LNCAP (cell line): ENCODE measurements at regions not wholly inside any gene's neighbourhood (a gene's known extent, or its start where the extent isn't known, plus 50 kb on each side); places are given as distances from the start of the nearest gene placed in this dataset.

ENCODE experiments used
- TF ChIP-seq, protein P1 (sequence below): fragments of 450-650 bp; IDR thresholded peaks from 2 replicates; pipeline ENCODE4 v1.5.1; 2017; ENCODE audit warnings: mild to moderate bottlenecking

DNA sequence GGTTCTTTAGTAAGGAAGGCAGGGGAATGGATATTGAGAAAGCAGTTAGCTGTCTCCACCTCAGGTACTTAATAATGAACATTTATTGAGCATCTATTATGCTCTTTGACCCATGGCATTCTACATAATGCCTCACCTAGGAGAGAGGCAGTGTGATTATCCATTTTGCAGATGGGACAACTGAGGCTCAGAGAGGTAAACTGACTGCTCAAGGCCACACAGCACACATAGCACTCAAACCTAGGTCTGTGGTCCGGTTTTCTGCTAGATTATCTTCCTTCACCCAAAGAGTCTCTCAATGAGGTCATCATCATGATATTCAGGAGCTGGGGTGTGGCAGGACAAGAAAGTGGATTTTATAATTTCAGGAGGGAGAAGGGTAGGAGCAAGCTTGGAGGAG, 199.1 kb upstream of the LHX5 start:
- TF ChIP-seq, protein P1, sequence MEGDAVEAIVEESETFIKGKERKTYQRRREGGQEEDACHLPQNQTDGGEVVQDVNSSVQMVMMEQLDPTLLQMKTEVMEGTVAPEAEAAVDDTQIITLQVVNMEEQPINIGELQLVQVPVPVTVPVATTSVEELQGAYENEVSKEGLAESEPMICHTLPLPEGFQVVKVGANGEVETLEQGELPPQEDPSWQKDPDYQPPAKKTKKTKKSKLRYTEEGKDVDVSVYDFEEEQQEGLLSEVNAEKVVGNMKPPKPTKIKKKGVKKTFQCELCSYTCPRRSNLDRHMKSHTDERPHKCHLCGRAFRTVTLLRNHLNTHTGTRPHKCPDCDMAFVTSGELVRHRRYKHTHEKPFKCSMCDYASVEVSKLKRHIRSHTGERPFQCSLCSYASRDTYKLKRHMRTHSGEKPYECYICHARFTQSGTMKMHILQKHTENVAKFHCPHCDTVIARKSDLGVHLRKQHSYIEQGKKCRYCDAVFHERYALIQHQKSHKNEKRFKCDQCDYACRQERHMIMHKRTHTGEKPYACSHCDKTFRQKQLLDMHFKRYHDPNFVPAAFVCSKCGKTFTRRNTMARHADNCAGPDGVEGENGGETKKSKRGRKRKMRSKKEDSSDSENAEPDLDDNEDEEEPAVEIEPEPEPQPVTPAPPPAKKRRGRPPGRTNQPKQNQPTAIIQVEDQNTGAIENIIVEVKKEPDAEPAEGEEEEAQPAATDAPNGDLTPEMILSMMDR = no peak

DNA sequence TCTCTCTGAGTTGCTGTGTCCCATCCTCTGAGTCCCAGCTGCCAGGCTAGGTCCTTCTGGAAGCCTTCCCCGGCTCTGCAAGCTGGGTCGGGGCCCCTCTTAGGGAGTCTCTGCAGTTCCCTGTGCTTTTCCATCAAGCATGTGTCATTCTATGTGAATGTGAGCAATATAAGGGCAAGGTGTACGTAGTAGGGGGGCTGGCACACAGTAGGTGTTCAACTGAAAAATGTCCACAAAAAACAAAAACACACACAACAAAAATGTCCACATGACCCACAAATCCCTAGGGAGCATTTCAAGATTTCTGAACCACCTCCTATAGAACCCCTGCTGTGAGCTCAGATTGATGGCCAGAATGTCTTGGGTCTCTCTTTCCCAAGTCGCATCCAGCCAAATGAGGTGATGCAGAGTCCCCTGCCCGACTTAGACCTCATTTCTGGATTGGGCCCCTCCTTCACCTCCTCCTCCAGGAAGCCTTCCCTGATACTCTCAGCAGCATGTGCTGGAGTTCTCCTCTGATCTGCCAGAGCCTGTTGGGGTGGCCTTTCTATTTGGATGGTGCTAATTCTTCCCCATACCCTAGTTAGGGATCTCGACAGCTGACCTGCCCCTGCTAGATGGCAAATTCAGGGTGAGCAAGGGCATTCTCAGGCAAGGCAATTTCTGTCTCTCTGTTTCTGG, 196.1 kb upstream of the LHX5 start:
- TF ChIP-seq, protein P1 = no peak

DNA sequence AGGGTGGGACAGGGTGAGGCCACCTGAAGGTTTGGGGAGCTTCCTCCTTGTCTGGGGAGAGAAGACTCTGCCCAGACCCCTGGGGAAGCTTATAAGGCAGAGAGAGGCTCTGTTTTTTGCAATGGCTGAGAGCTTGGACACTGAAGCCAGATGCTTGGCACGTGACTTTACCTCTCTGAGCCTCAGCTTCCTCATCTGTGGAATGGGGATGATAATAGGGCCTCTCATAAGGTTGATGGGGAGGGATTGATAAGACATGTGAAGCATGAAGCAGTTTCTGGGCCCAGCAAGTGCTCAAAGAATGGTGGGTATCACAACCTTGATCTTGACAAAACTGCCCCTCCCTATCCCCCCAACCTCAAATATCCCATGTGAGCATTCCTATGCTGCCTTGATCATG, 195.4 kb upstream of the LHX5 start:
- TF ChIP-seq, protein P1 = no peak

DNA sequence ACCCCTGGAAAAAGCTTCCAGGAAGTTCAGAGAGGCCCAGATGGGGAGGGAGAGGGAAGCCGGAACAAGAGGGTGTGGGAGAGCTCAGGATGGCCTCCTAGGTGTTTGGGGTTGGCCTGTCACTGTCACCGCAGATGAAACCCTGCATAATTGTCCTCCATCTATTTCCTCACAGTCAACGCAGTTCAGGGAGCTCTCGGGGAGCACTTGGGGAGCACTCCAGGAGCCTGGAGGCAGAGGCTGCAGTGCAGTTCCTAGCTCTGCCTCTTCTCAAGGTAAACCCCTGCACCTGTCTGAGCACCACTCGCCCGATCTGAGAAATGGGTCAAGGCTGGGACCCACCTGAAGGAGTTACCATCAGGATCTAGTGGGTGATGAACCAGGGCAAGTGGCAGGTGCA, 194.6 kb upstream of the LHX5 start:
- TF ChIP-seq, protein P1 = no peak

DNA sequence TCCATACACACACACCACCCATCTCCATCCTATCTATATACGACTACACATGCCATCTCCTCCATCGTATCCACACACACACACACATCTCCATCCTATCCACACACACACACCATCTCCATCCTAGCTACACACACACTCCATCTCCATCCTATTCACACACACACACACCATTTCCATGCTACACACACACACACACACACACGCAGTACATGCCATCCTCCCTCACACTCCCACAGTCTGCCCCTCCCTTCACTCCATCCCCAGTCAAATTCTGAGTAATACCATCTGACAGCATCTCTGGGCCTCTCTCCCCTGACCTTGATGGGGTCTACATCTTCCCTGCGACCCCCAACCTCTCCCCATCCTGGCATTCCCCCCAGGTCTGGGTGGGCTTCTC, 193.8 kb upstream of the LHX5 start:
- TF ChIP-seq, protein P1 = no peak

DNA sequence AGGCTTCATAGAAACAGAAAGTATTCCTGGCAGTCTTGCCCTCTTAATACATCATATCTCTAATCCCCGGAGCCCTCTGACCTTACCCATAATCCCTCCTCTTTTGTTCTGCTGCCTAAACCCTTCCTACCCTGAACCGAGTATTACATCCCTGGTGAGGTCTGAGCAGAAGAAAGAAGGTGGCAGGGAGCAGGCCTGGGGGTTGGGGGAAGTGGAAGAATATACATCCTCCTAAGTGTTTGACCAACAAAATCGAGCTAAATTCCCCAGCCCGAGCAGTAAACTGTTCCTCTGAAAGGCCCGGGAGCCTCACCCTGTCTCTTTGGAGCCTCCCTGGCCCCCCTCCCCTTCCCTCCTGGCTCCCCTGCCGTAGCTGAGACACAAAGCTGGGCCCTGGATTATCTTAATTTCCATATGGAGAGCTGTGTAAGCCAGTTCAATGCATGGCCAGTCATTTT, 192.6 kb upstream of the LHX5 start:
- TF ChIP-seq, protein P1 = no peak

DNA sequence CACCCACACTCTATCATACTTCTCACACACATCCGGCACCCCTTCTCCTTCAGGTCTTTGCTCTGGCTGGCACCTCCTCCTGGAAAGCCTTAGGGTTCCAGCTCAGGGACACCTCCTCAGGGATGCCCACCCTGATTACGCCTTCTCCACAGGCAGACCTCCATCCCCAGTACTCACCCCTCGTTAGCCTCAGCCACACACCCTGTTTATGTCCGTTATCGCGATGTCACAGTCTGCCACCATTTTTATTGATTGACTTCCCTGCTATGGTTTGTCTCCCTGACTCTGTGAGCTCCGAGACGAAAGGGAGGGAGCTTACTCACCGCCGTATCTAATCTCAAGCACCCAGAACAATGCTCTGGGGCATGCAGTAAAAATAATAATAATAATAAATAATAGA, 191.7 kb upstream of the LHX5 start:
- TF ChIP-seq, protein P1 = no peak

DNA sequence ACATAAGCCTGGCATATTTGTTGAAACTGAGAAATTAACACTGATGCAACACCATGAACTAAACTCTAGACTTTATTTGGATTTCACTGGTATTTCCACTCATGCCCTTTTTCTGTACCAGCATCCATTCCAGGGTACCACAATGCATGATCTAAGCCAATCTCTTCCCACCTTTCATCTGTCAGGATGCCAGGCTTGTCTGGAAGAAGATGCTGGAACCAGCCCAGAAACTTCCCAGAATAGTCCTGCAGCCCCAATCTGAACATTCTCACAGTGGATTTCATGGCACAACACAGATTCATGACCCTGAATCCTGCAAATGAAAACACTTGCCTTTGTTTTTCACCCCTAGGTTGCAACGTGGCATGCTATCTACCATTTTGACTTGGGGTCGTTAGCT, 189.3 kb upstream of the LHX5 start:
- TF ChIP-seq, protein P1 = no peak
